ENCODE measurements at regions not wholly inside any gene's neighbourhood (a gene's known extent, or its start where the extent isn't known, plus 50 kb on each side); places are given as distances from the start of the nearest gene placed in this dataset.
A peak's percentile ranks its signal among the peaks of the same experiment; 100 is the strongest.
"Not testable (repeated sequence)": the region's sequence is repeated elsewhere in the genome, so short reads cannot be mapped to it uniquely, and the experiment has no call there.

DNA sequence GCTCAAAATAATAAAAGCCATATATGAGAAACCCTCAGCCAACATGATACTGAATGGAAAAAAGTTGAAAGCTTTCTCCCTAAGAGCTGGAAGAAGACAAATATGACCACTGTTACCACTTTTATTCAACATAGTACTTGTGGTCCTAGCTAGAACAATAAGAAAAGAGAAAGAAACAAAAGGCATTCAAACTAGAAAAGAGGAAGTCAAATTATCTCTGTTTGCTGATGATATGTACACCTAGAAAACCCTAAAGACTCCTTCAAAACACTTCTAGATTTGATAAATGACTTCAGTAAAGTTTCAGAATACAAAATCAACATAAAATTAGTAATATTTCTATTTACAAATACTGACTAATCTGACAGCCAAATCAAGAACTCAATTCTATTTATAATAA lies 328.8 kb upstream of the GCFC2 start:
- H3K27me3 ChIP-seq, result no peaks in the 10 kb centered on the region
- H3K4me2 ChIP-seq, result no peak overlapping the region
- H4K20me1 ChIP-seq, result no peaks in the 10 kb centered on the region
- no peak overlapping the region for H3K4me3 ChIP-seq
- H3K9me3 ChIP-seq (replicated peaks in 1 of 11), result no peaks in the 10 kb centered on the region
- H3K4me1 ChIP-seq, result no peaks in the 10 kb centered on the region
- no peak for TF ChIP-seq Cebpa-rat (IDR thresholded peaks at IDR 0.05)
- no peak overlapping the region for H3K27ac ChIP-seq
- H3K9ac ChIP-seq, result no peak overlapping the region
- no peaks in the 10 kb centered on the region for H3K36me3 ChIP-seq

DNA sequence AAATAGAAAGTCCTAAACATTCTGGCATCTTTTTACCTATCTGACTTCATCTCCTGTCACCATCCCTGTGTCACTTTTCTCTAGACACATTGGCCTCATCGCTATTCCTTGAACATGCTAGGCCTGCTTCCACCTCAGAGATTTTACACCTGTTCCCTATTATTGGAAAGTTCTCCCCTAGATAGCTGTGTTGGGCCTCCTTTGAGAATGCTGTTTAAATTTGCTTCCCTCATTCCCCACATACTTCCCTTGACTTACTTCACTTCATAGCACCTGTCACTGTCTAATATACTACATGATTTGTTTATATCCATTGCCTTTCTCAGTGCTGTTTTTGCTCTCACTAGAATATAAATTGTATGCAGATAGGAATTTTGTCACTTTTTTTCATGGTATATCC lies 317.0 kb upstream of the GCFC2 start:
- H3K27me3 ChIP-seq, result no peaks in the 10 kb centered on the region
- no peak overlapping the region for H3K27ac ChIP-seq
- H3K36me3 ChIP-seq, result no peaks in the 10 kb centered on the region
- no peak overlapping the region for H3K4me3 ChIP-seq
- no peaks in the 10 kb centered on the region for H4K20me1 ChIP-seq
- H3K9me3 ChIP-seq (replicated peaks in 1 of 11), result peaks cover 0 to 12% (median 6%) of the 10 kb centered on the region in 11 experiments; a peak in 11 of 22 replicates
- no peak overlapping the region for H3K4me2 ChIP-seq
- H3K4me1 ChIP-seq, result no peaks in the 10 kb centered on the region
- TF ChIP-seq Cebpa-rat (IDR thresholded peaks at IDR 0.05), result no peak
- no peak overlapping the region for H3K9ac ChIP-seq

DNA sequence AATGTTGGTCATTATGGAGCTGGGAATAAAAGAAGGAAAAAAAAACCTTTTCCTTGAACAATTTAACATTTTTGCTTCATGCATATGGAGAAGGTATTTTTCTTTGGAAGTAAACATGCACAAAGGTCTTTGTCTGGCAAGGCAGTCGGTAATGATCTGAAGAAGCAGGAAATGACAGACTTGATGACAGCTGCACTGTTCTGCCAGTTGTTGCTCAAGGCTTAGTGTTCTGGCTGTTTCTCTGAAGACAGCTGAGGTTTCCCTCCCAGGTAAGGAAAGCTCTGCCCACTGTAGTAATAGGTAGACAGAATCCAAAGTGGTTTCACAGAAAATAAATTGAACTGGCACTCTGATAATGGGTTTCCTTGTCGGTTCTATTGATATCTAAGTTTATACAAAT lies 308.4 kb upstream of the GCFC2 start:
- Histone ChIP-seq H3K4me1 (no peaks in the 10 kb centered on the region), H3K4me2 (no peak overlapping the region), H3K9ac (no peak overlapping the region), H3K36me3 (no peaks in the 10 kb centered on the region), H3K27ac (no peak overlapping the region), H4K20me1 (no peaks in the 10 kb centered on the region), H3K4me3 (no peak overlapping the region), H3K9me3 (replicated peaks in 1 of 11) (no peaks in the 10 kb centered on the region), H3K27me3 (no peaks in the 10 kb centered on the region)
- TF ChIP-seq Cebpa-rat (IDR thresholded peaks at IDR 0.05), result no peak

DNA sequence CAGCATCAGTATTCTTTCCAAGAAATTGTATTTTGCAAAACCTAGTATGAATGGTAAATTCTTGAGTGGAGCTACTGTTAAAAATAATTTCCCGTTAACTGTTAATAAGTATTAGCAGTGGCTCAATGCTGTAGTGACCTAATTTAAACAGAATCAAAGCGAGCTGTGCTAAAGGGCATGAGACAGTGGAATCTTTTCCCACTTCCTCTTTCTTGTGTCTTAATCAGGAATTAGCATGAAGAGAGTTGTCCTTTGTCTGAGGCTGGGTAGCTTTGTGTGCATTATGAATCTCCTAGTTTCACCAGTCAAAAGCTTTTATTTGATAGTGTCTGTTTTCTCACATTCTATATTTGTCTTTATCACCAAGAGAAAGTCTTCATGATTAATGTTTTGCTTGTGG lies 298.8 kb upstream of the GCFC2 start:
- Histone ChIP-seq H3K27ac (no peak overlapping the region), H3K4me3 (no peak overlapping the region), H3K9ac (no peak overlapping the region), H3K4me2 (0 out of 22 replicates have a peak overlapping the region, but pooled peaks of 1 of the 11 experiments have one; percentile 3), H3K4me1 (peaks cover 0 to 10% (median 0%) of the 10 kb centered on the region in 10 experiments; a peak in 2 of 20 replicates), H4K20me1 (no peaks in the 10 kb centered on the region), H3K9me3 (replicated peaks in 1 of 11) (no peaks in the 10 kb centered on the region), H3K36me3 (no peaks in the 10 kb centered on the region), H3K27me3 (no peaks in the 10 kb centered on the region)
- no peak for TF ChIP-seq Cebpa-rat (IDR thresholded peaks at IDR 0.05)

DNA sequence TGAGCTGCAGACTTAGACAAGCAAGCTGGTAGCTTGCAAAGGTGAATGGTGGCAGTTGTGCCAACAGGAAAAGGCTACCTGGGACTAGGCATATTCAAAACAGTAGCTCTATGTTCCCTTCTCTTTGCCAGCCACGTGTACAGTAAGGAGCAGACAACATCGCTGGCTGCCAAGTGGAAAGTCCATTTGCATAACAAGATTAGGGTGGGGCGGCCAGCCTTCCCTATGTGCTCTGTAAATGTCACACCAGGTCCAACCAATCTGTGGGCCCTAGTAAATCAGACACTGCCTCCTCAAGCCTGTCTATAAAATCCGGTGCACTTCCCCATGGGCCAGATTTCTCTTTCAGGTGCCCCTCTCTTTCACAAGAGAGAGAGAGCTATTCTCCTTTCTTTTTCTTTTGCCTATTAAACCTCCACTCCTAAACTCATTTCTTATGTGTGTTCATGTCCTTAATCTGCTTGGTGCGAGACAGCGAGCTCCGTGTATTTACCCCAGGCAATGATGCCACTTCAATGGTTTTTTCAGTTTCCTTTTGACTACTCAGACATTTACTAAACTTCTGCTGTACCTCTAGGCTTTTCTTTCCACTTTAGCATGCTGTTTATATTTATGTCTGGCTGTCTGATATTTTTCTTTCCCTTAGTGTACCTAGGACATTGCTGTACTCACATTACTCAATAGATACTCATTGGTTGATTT lies 297.4 kb upstream of the GCFC2 start:
- no peak overlapping the region for H3K4me3 ChIP-seq
- no peak overlapping the region for H3K27ac ChIP-seq
- peaks cover 0 to 10% (median 0%) of the 10 kb centered on the region in 10 experiments; a peak in 2 of 20 replicates for H3K4me1 ChIP-seq
- no peak overlapping the region for H3K9ac ChIP-seq
- TF ChIP-seq Cebpa-rat (IDR thresholded peaks at IDR 0.05), result no peak
- H3K9me3 ChIP-seq (replicated peaks in 1 of 11), result no peaks in the 10 kb centered on the region
- no peaks in the 10 kb centered on the region for H3K27me3 ChIP-seq
- H3K36me3 ChIP-seq, result no peaks in the 10 kb centered on the region
- H3K4me2 ChIP-seq, result no peak overlapping the region
- no peaks in the 10 kb centered on the region for H4K20me1 ChIP-seq

DNA sequence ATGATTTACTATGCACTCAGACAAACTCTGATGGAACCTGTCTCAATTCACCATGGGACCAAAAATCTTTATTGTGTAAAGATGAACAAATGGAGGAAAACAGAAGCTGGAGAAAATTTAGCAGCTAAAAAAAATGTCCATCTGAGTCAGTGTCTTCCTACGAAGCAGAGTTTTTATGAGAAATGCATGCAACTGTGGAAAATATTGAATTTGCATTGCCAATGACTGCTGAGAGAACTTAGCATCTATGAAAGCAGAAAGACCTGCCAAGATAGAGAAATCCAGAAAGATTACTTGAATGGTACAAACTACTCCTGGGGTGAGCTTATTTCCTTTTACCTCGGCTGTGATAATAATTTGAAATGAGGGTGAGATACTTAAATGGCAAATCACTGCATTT lies 289.7 kb upstream of the GCFC2 start:
- H3K9me3 ChIP-seq (replicated peaks in 1 of 11), result peaks cover 0 to 4% (median 0%) of the 10 kb centered on the region in 11 experiments; a peak in 1 of 22 replicates
- no peak overlapping the region for H3K4me2 ChIP-seq
- H3K4me1 ChIP-seq, result peaks cover 0 to 9% (median 0%) of the 10 kb centered on the region in 10 experiments; a peak in 2 of 20 replicates
- H3K9ac ChIP-seq, result no peak overlapping the region
- no peak for TF ChIP-seq Cebpa-rat (IDR thresholded peaks at IDR 0.05)
- no peaks in the 10 kb centered on the region for H3K27me3 ChIP-seq
- no peaks in the 10 kb centered on the region for H4K20me1 ChIP-seq
- H3K4me3 ChIP-seq, result no peak overlapping the region
- no peaks in the 10 kb centered on the region for H3K36me3 ChIP-seq
- H3K27ac ChIP-seq, result no peak overlapping the region

DNA sequence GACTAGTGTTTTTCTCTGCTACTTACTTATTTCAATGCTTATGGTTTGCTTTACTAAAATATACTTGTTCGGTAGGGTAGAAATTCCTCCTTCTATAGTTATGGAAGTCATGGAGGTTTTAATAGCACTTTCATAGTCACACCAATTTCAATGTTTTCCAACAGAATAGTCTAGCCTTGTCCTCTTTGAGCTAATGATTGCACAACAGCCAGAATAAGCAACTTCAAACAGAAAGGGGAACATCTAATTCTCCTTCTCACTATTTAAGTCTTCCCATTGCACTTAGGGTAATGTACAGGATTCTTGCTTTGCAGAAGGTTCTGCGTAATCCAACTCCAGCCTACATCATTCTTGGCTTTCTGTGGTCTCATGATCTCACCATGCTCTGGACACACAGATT lies 287.7 kb upstream of the GCFC2 start:
- Histone ChIP-seq H3K4me3 (no peak overlapping the region), H3K9me3 (replicated peaks in 1 of 11) (peaks cover 9 to 18% (median 15%) of the 10 kb centered on the region in 11 experiments; a peak in 21 of 22 replicates), H3K27me3 (no peaks in the 10 kb centered on the region), H3K4me2 (peak overlapping the region in 1 of 11 experiments; percentile 60; a peak in 2 of 22 replicates), H3K27ac (no peak overlapping the region), H3K9ac (no peak overlapping the region), H4K20me1 (no peaks in the 10 kb centered on the region), H3K36me3 (no peaks in the 10 kb centered on the region), H3K4me1 (peaks cover 0 to 9% (median 0%) of the 10 kb centered on the region in 10 experiments; a peak in 2 of 20 replicates)
- TF ChIP-seq Cebpa-rat (IDR thresholded peaks at IDR 0.05), result peak in 3 of 11 experiments; percentile 11 to 26 (median 22); a peak in 1 of 22 replicates

DNA sequence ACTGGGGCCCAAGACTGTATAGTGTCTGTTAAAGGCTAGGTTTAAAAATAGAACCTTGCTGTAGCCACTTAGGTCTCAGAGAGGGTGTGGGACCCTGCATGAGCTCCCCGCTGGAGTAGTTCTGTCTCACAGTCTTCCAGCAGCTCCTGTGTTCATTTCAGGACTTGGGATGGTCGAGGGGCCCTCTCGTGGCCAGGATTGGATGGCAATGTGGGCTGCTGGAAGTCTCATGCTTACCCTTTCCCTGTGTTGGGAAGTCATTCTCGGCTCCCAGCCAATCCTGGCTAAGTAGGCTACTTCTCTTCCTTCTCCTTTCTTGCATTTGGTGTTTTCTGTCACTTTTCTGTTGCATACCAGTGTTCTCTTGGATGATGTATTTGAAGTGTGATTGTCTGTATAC lies 284.0 kb upstream of the GCFC2 start:
- no peak overlapping the region for H3K4me3 ChIP-seq
- H3K36me3 ChIP-seq, result no peaks in the 10 kb centered on the region
- H3K4me2 ChIP-seq, result no peak overlapping the region
- no peak overlapping the region for H3K27ac ChIP-seq
- peaks cover 19 to 49% (median 29%) of the 10 kb centered on the region in 11 experiments for H3K9me3 ChIP-seq (replicated peaks in 1 of 11)
- no peaks in the 10 kb centered on the region for H4K20me1 ChIP-seq
- TF ChIP-seq Cebpa-rat (IDR thresholded peaks at IDR 0.05), result no peak
- no peaks in the 10 kb centered on the region for H3K27me3 ChIP-seq
- peaks cover 0 to 9% (median 0%) of the 10 kb centered on the region in 10 experiments; a peak in 2 of 20 replicates for H3K4me1 ChIP-seq
- no peak overlapping the region for H3K9ac ChIP-seq

DNA sequence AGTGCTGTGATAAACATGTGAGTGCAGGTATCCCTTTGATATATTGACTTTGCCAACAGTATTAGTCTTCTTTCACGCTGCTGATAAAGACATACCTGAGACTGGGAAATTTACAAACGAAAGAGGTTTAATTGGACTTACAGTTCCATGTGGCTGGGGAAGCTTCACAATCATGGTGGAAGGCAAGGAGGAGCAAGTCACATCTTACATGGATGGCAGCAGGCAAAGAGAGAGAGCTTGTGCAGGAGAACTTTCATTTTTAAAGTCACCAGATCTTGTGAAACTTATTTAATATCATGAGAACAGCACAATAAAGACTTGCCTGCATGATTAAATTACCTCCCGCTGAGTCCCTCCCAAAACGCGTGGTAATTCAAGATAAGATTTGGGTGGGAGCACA lies 277.9 kb upstream of the GCFC2 start:
- not testable (repeated sequence) for H3K36me3 ChIP-seq, H3K4me1 ChIP-seq, H3K4me2 ChIP-seq, H3K4me3 ChIP-seq, H3K9ac ChIP-seq, H3K27ac ChIP-seq, H4K20me1 ChIP-seq, H3K27me3 ChIP-seq
- H3K9me3 ChIP-seq (replicated peaks in 1 of 11), result peaks cover 17 to 51% (median 32%) of the 10 kb centered on the region in 11 experiments

DNA sequence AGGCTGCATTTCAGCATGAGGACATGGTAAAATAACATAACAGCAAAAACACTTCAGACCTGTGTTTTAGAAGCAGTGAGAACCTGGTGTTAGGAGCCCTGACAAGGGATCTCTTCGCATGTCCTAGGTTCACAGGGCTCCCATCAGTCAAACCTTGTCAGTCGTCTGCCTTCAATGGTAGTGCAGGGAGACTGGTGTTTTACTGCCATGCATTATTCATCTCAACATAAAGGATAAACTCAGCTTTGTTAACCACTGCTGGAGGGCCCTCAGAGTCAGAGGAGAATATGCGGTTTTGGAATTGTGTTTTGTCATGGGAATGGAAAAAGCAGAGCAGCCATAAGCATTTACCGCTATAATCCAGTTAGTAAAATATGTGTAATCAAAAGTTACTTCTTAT lies 275.9 kb upstream of the GCFC2 start:
- Histone ChIP-seq H3K27me3 (no peaks in the 10 kb centered on the region), H3K4me3 (no peak overlapping the region), H3K27ac (no peak overlapping the region), H4K20me1 (no peaks in the 10 kb centered on the region), H3K36me3 (no peaks in the 10 kb centered on the region), H3K9ac (no peak overlapping the region), H3K4me2 (no peak overlapping the region), H3K4me1 (no peaks in the 10 kb centered on the region), H3K9me3 (replicated peaks in 1 of 11) (peaks cover 14 to 31% (median 18%) of the 10 kb centered on the region in 11 experiments)
- no peak for TF ChIP-seq Cebpa-rat (IDR thresholded peaks at IDR 0.05)
